Muscle of leg (tissue), 3 donors: ENCODE measurements at regions not wholly inside any gene's neighbourhood (a gene's known extent, or its start where the extent isn't known, plus 50 kb on each side); places are given as distances from the start of the nearest gene placed in this dataset.

Experiments
- DNase-seq: peaks from one replicate; pipeline ENCODE4 v3.0.0; 2013
- H3K27ac ChIP-seq: one replicate; pipeline ENCODE4 v1.5.1; 2013; ENCODE audit warnings: mild to moderate bottlenecking, low read length, control low read depth
- H3K27me3 ChIP-seq: one replicate; pipeline ENCODE4 v1.6.1; 2013; ENCODE audit warnings: low read length; ENCODE audit not compliant: control insufficient read depth, insufficient read depth
- H3K36me3 ChIP-seq: one replicate; pipeline ENCODE4 v1.6.1; 2013; ENCODE audit warnings: low read length; ENCODE audit not compliant: control insufficient read depth, insufficient read depth
- H3K4me1 ChIP-seq: one replicate; pipeline ENCODE4 v1.6.1; 2013; ENCODE audit warnings: low read length; ENCODE audit not compliant: control insufficient read depth, insufficient read depth
- H3K4me3 ChIP-seq: one replicate; pipeline ENCODE4 v1.5.1; 2013; ENCODE audit warnings: low read length, control low read depth
- H3K9me3 ChIP-seq: replicated peaks from 2 replicates; pipeline ENCODE4 v1.6.1; 2013; ENCODE audit warnings: low read depth, low read length; ENCODE audit not compliant: control insufficient read depth
- WGBS: methylation state at CpG from one replicate; pipeline ENCODE4 v1.1.5; 2013; ENCODE audit warnings: missing lambda C conversion rate; ENCODE audit not compliant: insufficient coverage; 5-methylcytosine and 5-hydroxymethylcytosine counted together

GRCh38 chr7:3218411-3219225, 82.4 kb upstream of the SDK1 start:
- Histone ChIP-seq H3K27me3 (no peaks in the 10 kb centered on the region), H3K4me1 (peaks cover 2% of the 10 kb centered on the region), H3K4me3 (no peak overlapping the region), H3K27ac (no peak overlapping the region), H3K9me3 (no peaks in the 10 kb centered on the region), H3K36me3 (no peaks in the 10 kb centered on the region)
- peak; percentile 52 for DNase-seq
- 10% methylated on average over 2 of the region's 10 CpGs for WGBS

DNA sequence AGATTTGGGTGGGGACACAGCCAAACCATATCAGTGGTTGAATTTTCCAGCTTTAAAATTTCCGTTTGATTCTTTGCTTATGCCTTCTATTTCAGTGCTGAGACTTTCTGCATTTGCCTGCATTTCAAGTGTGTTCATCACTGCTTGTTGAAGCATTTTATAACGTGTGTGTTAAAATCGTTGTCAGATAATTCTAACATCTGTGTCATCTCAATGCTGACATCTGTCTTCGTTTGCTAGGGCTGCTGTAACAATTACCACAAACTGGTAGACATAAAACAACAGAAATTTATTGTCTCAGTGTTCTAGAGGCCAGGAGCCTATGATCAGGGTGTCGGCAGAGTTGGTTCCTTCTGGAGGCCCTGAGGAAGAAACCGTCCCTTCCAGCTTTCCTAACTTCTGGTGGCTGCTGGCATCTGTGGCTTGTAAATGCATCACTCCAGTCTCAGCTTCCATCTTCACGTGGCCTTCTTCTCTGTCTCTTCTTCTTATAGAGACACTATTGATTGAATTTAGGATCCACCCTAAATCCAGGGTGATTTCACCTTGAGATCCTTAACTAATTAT, 71.1 kb upstream of the SDK1 start:
- no peak for DNase-seq

GRCh38 chr7:3230908-3231307, 70.1 kb upstream of the SDK1 start:
- Histone ChIP-seq H3K9me3 (peaks cover 1% of the 10 kb centered on the region), H3K27ac (no peak overlapping the region), H3K4me3 (no peak overlapping the region), H3K36me3 (no peaks in the 10 kb centered on the region), H3K27me3 (peaks cover 4% of the 10 kb centered on the region), H3K4me1 (no peaks in the 10 kb centered on the region)
- 96% methylated on average over 8 of the region's 10 CpGs for WGBS
- no peak for DNase-seq

More for the DNA sequence above, 71.1 kb upstream of the SDK1 start:
- no peaks in the 10 kb centered on the region for H3K36me3 ChIP-seq
- H3K4me1 ChIP-seq = no peaks in the 10 kb centered on the region
- H3K9me3 ChIP-seq = no peaks in the 10 kb centered on the region
- no peak overlapping the region for H3K4me3 ChIP-seq
- no peak overlapping the region for H3K27ac ChIP-seq
- peaks cover 4% of the 10 kb centered on the region for H3K27me3 ChIP-seq
- 60% methylated on average over 3 of the region's 7 CpGs for WGBS

DNA sequence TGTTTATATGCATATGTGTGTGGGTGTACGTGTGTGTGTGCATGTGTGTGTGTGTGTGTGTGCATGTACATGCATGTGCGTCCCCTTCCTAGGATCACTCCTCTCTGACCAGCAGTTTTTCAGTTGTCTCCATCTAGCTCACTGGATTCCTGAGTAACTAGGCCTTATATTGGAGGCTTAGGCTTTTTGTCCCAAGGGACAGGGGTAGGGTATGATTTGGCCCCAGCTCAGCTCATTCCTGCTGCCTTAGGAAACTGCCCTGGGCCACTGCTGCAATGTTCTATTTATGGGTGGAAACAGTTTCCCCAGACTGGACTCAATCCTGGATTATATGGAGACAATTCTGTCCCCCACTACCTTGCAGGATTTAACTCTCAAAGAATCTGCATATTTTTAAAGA, 68.8 kb upstream of the SDK1 start:
- Histone ChIP-seq H3K36me3 (no peaks in the 10 kb centered on the region), H3K27ac (no peak overlapping the region), H3K4me1 (no peaks in the 10 kb centered on the region), H3K27me3 (peaks cover 6% of the 10 kb centered on the region), H3K4me3 (no peak overlapping the region), H3K9me3 (peaks cover 8% of the 10 kb centered on the region)
- no CpG with 5 or more reads among the region's 2 CpGs for WGBS
- no peak for DNase-seq

GRCh38 chr7:3233301-3233700, 67.8 kb upstream of the SDK1 start:
- no peak overlapping the region for H3K27ac ChIP-seq
- no peaks in the 10 kb centered on the region for H3K36me3 ChIP-seq
- peaks cover 8% of the 10 kb centered on the region for H3K9me3 ChIP-seq
- 42% methylated on average over 4 of the region's 7 CpGs for WGBS
- DNase-seq = no peak
- no peaks in the 10 kb centered on the region for H3K4me1 ChIP-seq
- H3K27me3 ChIP-seq = peaks cover 6% of the 10 kb centered on the region
- H3K4me3 ChIP-seq = no peak overlapping the region

- H3K36me3 ChIP-seq = no peaks in the 10 kb centered on the region
- no peaks in the 10 kb centered on the region for H3K4me1 ChIP-seq
- WGBS = 86% methylated on average over 5 of the region's 6 CpGs
- H3K27me3 ChIP-seq = peaks cover 8% of the 10 kb centered on the region
- no peak for DNase-seq
- H3K27ac ChIP-seq = no peak overlapping the region
- no peak overlapping the region for H3K4me3 ChIP-seq
- H3K9me3 ChIP-seq = peaks cover 8% of the 10 kb centered on the region
Measured at GRCh38 chr7:3234051-3234450, 67.0 kb upstream of the SDK1 start.

DNA sequence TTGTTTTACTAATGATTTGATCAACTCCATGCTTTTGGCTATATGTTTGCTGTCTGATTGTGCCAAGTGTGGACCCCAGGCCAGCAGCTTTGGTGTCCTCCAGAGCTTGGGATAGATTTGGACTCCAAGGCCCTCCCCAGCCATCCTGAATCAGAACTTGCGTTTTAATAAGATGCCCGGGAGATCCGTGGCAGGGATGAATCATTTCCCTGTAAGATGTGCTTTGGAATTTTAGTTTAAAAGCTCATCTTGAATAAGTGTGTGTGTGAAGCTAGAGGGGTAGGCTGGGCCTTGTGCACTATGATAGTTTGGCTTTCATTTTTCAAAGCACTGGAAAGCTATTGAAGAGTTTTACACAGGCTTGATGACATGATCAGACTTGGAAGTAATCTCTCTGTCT, 66.2 kb upstream of the SDK1 start:
- no peak for DNase-seq
- H3K9me3 ChIP-seq = peaks cover 8% of the 10 kb centered on the region
- no peaks in the 10 kb centered on the region for H3K36me3 ChIP-seq
- no peaks in the 10 kb centered on the region for H3K4me1 ChIP-seq
- peaks cover 8% of the 10 kb centered on the region for H3K27me3 ChIP-seq
- no peak overlapping the region for H3K27ac ChIP-seq
- WGBS = 93% methylated on average over 3 of the region's 3 CpGs
- no peak overlapping the region for H3K4me3 ChIP-seq

GRCh38 chr7:3235322-3235721, 65.7 kb upstream of the SDK1 start:
- no peak overlapping the region for H3K4me3 ChIP-seq
- H3K36me3 ChIP-seq = no peaks in the 10 kb centered on the region
- no peaks in the 10 kb centered on the region for H3K4me1 ChIP-seq
- H3K27ac ChIP-seq = no peak overlapping the region
- H3K27me3 ChIP-seq = peaks cover 8% of the 10 kb centered on the region
- 91% methylated on average over 4 of the region's 4 CpGs for WGBS
- H3K9me3 ChIP-seq = peaks cover 8% of the 10 kb centered on the region
- no peak for DNase-seq

GRCh38 chr7:3236268-3236667, 64.8 kb upstream of the SDK1 start:
- Histone ChIP-seq H3K36me3 (no peaks in the 10 kb centered on the region), H3K4me1 (no peaks in the 10 kb centered on the region), H3K27ac (no peak overlapping the region), H3K4me3 (no peak overlapping the region), H3K27me3 (peaks cover 3% of the 10 kb centered on the region), H3K9me3 (peaks cover 8% of the 10 kb centered on the region)
- DNase-seq = no peak

- Histone ChIP-seq H3K27me3 (peaks cover 6% of the 10 kb centered on the region), H3K9me3 (peaks cover 8% of the 10 kb centered on the region), H3K4me1 (no peaks in the 10 kb centered on the region), H3K36me3 (no peaks in the 10 kb centered on the region), H3K27ac (no peak overlapping the region), H3K4me3 (no peak overlapping the region)
- no peak for DNase-seq
- WGBS = 71% methylated on average over 2 of the region's 3 CpGs
Measured at GRCh38 chr7:3238525-3239210, 62.4 kb upstream of the SDK1 start.
